ENCODE measurements at regions not wholly inside any gene's neighbourhood (a gene's known extent, or its start where the extent isn't known, plus 50 kb on each side); places are given as distances from the start of the nearest gene placed in this dataset.

DNA sequence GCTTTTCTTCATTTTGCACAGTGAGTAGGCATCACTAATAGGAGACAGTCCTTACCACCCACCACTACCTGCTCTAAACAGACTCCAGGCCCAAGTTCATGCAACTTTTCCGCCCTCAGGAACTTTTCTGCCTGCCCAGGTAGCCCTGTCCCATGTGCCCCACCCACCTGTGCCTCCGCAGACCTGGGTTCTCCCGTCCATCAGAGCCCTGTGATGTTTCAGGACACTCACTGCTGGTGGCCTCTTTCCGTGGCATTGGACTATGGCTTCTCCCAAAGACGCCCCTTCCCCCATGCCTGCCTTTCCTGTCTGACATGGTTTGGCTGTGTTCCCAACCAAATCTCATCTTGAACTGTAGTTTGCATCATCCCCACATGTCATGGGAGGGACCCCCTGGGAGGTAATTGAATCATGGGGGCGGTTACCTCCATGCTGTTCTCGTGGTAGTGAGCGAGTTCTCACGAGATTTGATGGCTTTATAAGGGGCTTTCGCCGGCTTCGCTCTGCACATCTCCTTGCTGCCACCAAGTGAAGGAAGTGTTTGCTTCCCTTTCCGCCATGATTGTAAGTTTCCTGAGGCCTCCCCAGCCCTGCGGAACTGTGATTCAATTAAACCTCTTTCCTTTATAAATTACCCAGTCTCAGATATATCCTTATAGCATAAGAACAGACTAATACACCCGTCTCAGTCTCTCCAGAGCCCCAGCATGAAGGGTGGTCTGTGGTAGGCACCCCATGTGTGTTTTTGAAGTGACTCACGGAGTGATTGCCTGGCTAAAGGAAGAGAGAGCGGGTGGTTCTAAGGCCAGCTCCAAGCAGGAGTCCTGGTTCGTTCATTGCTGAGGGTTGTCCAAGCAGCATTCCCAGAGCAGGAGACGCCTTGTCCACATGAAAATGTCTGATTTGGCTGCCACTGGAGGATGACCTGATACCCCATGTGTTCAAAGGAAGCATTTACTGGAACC, 86.0 kb upstream of the ZBTB40 start:
- TF ChIP-seq, protein P1, sequence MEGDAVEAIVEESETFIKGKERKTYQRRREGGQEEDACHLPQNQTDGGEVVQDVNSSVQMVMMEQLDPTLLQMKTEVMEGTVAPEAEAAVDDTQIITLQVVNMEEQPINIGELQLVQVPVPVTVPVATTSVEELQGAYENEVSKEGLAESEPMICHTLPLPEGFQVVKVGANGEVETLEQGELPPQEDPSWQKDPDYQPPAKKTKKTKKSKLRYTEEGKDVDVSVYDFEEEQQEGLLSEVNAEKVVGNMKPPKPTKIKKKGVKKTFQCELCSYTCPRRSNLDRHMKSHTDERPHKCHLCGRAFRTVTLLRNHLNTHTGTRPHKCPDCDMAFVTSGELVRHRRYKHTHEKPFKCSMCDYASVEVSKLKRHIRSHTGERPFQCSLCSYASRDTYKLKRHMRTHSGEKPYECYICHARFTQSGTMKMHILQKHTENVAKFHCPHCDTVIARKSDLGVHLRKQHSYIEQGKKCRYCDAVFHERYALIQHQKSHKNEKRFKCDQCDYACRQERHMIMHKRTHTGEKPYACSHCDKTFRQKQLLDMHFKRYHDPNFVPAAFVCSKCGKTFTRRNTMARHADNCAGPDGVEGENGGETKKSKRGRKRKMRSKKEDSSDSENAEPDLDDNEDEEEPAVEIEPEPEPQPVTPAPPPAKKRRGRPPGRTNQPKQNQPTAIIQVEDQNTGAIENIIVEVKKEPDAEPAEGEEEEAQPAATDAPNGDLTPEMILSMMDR (conservative IDR thresholded peaks at IDR 0.05; ENCODE audit: low read depth in 2 of 2): no peak
- TF ChIP-seq CREB1 (CRISPR knock-in tag; IDR thresholded peaks at IDR 0.05; ENCODE audit: low read depth): no peak
- TF ChIP-seq EZH2 (IDR thresholded peaks at IDR 0.05; ENCODE audit: low read depth, unreplicated experiment): no peak
- TF ChIP-seq, protein P2, sequence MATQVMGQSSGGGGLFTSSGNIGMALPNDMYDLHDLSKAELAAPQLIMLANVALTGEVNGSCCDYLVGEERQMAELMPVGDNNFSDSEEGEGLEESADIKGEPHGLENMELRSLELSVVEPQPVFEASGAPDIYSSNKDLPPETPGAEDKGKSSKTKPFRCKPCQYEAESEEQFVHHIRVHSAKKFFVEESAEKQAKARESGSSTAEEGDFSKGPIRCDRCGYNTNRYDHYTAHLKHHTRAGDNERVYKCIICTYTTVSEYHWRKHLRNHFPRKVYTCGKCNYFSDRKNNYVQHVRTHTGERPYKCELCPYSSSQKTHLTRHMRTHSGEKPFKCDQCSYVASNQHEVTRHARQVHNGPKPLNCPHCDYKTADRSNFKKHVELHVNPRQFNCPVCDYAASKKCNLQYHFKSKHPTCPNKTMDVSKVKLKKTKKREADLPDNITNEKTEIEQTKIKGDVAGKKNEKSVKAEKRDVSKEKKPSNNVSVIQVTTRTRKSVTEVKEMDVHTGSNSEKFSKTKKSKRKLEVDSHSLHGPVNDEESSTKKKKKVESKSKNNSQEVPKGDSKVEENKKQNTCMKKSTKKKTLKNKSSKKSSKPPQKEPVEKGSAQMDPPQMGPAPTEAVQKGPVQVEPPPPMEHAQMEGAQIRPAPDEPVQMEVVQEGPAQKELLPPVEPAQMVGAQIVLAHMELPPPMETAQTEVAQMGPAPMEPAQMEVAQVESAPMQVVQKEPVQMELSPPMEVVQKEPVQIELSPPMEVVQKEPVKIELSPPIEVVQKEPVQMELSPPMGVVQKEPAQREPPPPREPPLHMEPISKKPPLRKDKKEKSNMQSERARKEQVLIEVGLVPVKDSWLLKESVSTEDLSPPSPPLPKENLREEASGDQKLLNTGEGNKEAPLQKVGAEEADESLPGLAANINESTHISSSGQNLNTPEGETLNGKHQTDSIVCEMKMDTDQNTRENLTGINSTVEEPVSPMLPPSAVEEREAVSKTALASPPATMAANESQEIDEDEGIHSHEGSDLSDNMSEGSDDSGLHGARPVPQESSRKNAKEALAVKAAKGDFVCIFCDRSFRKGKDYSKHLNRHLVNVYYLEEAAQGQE (IDR thresholded peaks at IDR 0.05; ENCODE audit: unreplicated experiment): no peak
- no peak for TF ChIP-seq ZNF331 (CRISPR knock-in tag; IDR thresholded peaks at IDR 0.05; ENCODE audit: low read depth)
- TF ChIP-seq POLR2AphosphoS5 (IDR thresholded peaks at IDR 0.05; ENCODE audit: low read depth): no peak
- TF ChIP-seq JUNB (IDR thresholded peaks at IDR 0.05; ENCODE audit: unreplicated experiment): no peak
- no peak for TF ChIP-seq NANOG (IDR thresholded peaks at IDR 0.05; ENCODE audit: borderline replicate concordance)
- TF ChIP-seq EZH2phosphoT487 (IDR thresholded peaks at IDR 0.05; ENCODE audit: unreplicated experiment): no peak
- no peak for TF ChIP-seq ZNF114 (CRISPR knock-in tag; IDR thresholded peaks at IDR 0.05)
